GM18505 (cell line): ENCODE measurements at regions not wholly inside any gene's neighbourhood (a gene's known extent, or its start where the extent isn't known, plus 50 kb on each side); places are given as distances from the start of the nearest gene placed in this dataset.

ENCODE experiments used
- ATAC-seq: cut with Tn5 transposase; IDR thresholded peaks from one replicate; pipeline ENCODE4 v1.9.1; 2021; ENCODE audit not compliant: unreplicated experiment
- POLR2A ChIP-seq: IDR thresholded peaks from 4 replicates; pipeline ENCODE4 v1.6.1; 2011; ENCODE audit warnings: borderline replicate concordance; ENCODE audit not compliant: insufficient read depth, insufficient read length; ENCODE audit errors: extremely low read depth

DNA sequence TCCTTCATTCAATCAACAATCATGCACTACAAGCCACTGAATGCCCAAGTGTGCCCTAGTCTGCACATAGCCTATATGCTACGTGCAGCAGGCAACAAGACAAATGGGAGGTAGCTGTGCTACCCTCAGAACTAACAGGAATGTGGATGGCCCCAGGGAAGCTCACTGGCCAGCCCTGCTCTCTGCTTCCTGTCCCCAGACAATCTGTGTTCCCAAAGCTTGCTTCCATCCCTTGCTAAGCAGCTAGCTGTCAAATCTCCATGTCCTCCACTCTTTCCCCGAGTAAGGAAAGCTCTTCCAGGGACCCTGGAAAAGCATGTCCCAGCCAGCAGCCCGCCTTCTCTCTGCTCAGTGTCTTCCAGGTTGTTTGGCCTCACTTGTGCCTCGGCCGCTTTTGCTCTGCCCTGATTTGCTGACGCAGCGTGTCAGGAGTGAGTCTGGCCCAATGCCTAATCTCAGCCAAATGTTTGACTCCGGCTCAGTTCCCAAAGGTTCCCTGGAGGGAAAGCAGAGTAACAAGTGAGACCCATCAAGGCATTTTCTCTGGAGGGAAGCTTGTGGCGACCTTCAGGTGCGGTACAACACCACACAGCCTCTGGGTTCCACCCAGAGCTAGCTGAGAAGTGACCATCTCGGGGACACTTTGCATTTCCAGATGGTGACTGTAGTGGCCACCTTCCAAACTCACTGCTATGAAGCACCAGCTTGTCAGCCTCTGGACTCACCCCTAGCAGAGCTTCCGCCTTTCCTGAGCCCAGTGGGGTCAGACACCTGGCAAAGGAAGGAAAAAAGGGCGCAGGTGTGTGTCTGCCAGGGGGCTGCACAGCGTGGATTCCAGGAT, 243.4 kb downstream of the RHOU start:
- ATAC-seq = no peak
- TF ChIP-seq POLR2A = no peak

DNA sequence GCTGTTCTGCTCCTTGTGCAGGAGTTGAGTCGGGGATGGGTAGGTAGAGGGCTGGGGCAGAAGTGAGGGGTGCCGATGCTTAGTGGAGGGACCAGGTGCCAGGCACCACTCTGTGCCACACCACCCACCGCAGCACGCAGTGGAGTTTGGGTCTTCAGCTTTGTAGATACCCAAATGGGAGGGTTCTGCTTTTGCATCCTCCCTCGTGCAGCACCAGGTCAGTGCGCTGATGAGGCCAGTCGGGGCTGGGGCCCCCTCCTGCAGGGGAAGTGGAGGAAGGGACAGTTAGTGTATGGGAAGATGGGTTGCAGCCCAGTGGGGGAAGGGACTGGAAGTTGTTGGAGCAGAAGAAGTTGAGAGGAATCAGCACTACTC, 244.0 kb downstream of the RHOU start:
- TF ChIP-seq POLR2A = no peak
- no peak for ATAC-seq

- no peak for TF ChIP-seq POLR2A
These were observed 244.5 kb downstream of the RHOU start for GRCh38 chr1:228979774-228980173.

GRCh38 chr1:228980232-228980937, 245.1 kb downstream of the RHOU start:
- no peak for TF ChIP-seq POLR2A
- ATAC-seq = no peak

More at GRCh38 chr1:228979774-228980173, 244.5 kb downstream of the RHOU start:
- ATAC-seq = no peak

GRCh38 chr1:228982637-228983036, 247.4 kb downstream of the RHOU start:
- TF ChIP-seq POLR2A = no peak

DNA sequence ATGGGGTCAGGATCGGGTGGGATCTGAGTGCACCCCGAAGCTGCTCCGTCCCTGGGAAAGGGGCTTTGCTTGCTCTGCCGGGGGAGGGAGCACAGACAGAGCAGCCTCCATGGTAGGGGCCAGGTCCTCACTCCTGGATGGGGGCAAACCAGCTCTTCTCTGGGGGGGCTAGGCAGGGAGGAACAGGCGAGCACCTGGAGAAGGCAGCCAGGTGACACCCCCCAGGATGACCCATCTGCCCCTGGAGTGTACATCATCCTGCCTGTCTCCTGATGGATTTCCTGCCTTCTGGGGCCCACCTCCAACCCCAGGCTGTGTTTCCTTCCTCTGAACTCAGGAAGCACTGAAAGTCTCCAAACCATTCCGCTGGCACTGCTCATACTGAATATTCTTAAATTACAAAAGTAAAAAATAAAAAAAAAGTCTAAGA, 248.0 kb downstream of the RHOU start:
- ATAC-seq = no peak
- no peak for TF ChIP-seq POLR2A

More at GRCh38 chr1:228982637-228983036, 247.4 kb downstream of the RHOU start:
- no peak for ATAC-seq

DNA sequence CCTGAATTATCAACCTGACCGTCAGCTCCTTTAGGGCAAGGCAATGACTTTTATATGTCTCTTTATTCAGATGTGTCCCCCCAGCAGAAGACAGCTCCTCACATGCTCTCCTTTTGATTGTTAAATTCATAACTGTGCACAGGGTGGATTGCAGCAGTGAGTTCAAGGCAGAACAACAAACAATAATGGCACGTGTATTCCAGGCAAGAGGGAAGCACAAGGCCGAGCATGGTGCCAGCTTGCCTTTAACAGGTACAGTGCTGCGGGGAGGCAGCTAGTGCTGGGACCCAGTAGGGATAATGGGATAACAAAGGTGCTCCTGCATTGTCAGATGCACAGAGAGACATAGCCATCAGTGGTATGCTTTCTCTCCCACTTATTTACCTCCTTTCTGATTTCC, 248.4 kb downstream of the RHOU start:
- no peak for TF ChIP-seq POLR2A
- ATAC-seq = no peak

- ATAC-seq = no peak
- no peak for TF ChIP-seq POLR2A
These were observed 248.8 kb downstream of the RHOU start for GRCh38 chr1:228984107-228984506.

- no peak for TF ChIP-seq POLR2A
- ATAC-seq = no peak
These were observed 249.7 kb downstream of the RHOU start for GRCh38 chr1:228984646-228985631.

GRCh38 chr1:228985661-228986060, 250.4 kb downstream of the RHOU start:
- TF ChIP-seq POLR2A = no peak
- ATAC-seq = no peak

- no peak for ATAC-seq
- TF ChIP-seq POLR2A = no peak
These were observed 251.0 kb downstream of the RHOU start for GRCh38 chr1:228986093-228986904.

- TF ChIP-seq POLR2A = no peak
- ATAC-seq = no peak
These were observed 252.0 kb downstream of the RHOU start for GRCh38 chr1:228987286-228987685.
